Liver (tissue), 3 donors: ENCODE measurements at regions not wholly inside any gene's neighbourhood (a gene's known extent, or its start where the extent isn't known, plus 50 kb on each side); places are given as distances from the start of the nearest gene placed in this dataset.

ENCODE experiments used
- CTCF ChIP-seq: fragments of 150-350 bp; IDR thresholded peaks from 2 replicates; pipeline ENCODE4 v1.5.1; 2017; ENCODE audit warnings: improper control_type of control experiment, low read depth, low read length; ENCODE audit not compliant: missing input control
- REST ChIP-seq: IDR thresholded peaks from 2 replicates; pipeline ENCODE4 v1.6.1; 2016; ENCODE audit warnings: antibody characterized with exemption, mild to moderate bottlenecking
- TAF1 ChIP-seq: conservative IDR thresholded peaks from 2 replicates; pipeline ENCODE4 v1.6.1; 2016; ENCODE audit warnings: antibody characterized with exemption, mild to moderate bottlenecking
- donor health status: healthy.
- donor health status: healthy.

- TF ChIP-seq CTCF: no peak
- no peak for TF ChIP-seq TAF1
- TF ChIP-seq REST: no peak
Measured at GRCh38 chr5:68440245-68440644, 224.7 kb downstream of the PIK3R1 start.
